C4-2B (cell line): ENCODE measurements at regions not wholly inside any gene's neighbourhood (a gene's known extent, or its start where the extent isn't known, plus 50 kb on each side); places are given as distances from the start of the nearest gene placed in this dataset.

Experiments
- ZFX ChIP-seq: fragments of 450-650 bp; IDR thresholded peaks from 2 replicates; pipeline ENCODE4 v1.6.1; 2017
- TF ChIP-seq, protein P1 (sequence below): fragments of 450-650 bp; conservative IDR thresholded peaks from 2 replicates; pipeline ENCODE4 v1.5.1; 2017; ENCODE audit warnings: mild to moderate bottlenecking

- TF ChIP-seq, protein P1, sequence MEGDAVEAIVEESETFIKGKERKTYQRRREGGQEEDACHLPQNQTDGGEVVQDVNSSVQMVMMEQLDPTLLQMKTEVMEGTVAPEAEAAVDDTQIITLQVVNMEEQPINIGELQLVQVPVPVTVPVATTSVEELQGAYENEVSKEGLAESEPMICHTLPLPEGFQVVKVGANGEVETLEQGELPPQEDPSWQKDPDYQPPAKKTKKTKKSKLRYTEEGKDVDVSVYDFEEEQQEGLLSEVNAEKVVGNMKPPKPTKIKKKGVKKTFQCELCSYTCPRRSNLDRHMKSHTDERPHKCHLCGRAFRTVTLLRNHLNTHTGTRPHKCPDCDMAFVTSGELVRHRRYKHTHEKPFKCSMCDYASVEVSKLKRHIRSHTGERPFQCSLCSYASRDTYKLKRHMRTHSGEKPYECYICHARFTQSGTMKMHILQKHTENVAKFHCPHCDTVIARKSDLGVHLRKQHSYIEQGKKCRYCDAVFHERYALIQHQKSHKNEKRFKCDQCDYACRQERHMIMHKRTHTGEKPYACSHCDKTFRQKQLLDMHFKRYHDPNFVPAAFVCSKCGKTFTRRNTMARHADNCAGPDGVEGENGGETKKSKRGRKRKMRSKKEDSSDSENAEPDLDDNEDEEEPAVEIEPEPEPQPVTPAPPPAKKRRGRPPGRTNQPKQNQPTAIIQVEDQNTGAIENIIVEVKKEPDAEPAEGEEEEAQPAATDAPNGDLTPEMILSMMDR: no peak
- TF ChIP-seq ZFX: no peak
Measured at GRCh38 chr3:18494251-18494650, 69.1 kb upstream of the SATB1 start.
